ENCODE measurements at regions not wholly inside any gene's neighbourhood (a gene's known extent, or its start where the extent isn't known, plus 50 kb on each side); places are given as distances from the start of the nearest gene placed in this dataset.

DNA sequence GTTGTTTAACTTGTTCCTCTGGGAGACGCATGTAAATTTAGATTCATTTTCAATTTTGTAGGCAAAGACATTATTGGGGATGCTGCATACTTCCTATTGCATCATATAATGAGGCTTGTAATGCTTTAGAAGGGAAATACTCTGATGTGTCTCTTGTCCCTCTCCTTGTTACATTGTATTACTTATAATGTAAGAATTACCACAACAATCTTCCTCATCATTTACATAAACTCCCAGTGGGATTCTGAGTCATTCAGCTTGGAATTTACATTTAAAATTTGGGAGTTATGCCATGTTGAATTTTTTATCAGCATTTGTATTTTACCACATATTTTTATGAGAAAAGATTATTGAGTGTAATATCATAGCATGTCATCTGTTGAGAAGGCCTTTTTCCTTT lies 963.4 kb upstream of the NRXN1 start:
- Histone ChIP-seq H3K36me3 (ENCODE audit: control insufficient read depth, low read length) (no peaks in the 10 kb centered on the region), H3K27me3 (ENCODE audit: control insufficient read depth, low read length) (no peaks in the 10 kb centered on the region), H3K4me1 (ENCODE audit: control insufficient read depth, low read length) (peaks cover 3% of the 10 kb centered on the region; the same call in 1 of the 2 replicates), H3K79me2 (ENCODE audit: control insufficient read depth, low read length) (no peaks in the 10 kb centered on the region), H3K4me2 (ENCODE audit: low read length) (no peak overlapping the region), H3K27ac (ENCODE audit: low read depth, low read length) (no peak overlapping the region), H3K9me2 (replicated peaks; ENCODE audit: control insufficient read depth, low read length) (no peaks in the 10 kb centered on the region), H3K9me3 (ENCODE audit: control insufficient read depth, insufficient read depth, low read length) (no peaks in the 10 kb centered on the region), H4K20me1 (ENCODE audit: control insufficient read depth, insufficient read depth, low read depth, low read length) (no peaks in the 10 kb centered on the region), H3F3A (ENCODE audit: control insufficient read depth, insufficient read depth) (no peaks in the 10 kb centered on the region), H3K4me3 (ENCODE audit: low read length) (no peak overlapping the region)
- TF ChIP-seq, protein P1, sequence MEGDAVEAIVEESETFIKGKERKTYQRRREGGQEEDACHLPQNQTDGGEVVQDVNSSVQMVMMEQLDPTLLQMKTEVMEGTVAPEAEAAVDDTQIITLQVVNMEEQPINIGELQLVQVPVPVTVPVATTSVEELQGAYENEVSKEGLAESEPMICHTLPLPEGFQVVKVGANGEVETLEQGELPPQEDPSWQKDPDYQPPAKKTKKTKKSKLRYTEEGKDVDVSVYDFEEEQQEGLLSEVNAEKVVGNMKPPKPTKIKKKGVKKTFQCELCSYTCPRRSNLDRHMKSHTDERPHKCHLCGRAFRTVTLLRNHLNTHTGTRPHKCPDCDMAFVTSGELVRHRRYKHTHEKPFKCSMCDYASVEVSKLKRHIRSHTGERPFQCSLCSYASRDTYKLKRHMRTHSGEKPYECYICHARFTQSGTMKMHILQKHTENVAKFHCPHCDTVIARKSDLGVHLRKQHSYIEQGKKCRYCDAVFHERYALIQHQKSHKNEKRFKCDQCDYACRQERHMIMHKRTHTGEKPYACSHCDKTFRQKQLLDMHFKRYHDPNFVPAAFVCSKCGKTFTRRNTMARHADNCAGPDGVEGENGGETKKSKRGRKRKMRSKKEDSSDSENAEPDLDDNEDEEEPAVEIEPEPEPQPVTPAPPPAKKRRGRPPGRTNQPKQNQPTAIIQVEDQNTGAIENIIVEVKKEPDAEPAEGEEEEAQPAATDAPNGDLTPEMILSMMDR (IDR thresholded peaks at IDR 0.05; ENCODE audit: low read depth, low read length, poor library complexity, severe bottlenecking) = no peak
- TF ChIP-seq EZH2phosphoT487 (IDR thresholded peaks at IDR 0.05; ENCODE audit: borderline replicate concordance, low read length) = no peak

DNA sequence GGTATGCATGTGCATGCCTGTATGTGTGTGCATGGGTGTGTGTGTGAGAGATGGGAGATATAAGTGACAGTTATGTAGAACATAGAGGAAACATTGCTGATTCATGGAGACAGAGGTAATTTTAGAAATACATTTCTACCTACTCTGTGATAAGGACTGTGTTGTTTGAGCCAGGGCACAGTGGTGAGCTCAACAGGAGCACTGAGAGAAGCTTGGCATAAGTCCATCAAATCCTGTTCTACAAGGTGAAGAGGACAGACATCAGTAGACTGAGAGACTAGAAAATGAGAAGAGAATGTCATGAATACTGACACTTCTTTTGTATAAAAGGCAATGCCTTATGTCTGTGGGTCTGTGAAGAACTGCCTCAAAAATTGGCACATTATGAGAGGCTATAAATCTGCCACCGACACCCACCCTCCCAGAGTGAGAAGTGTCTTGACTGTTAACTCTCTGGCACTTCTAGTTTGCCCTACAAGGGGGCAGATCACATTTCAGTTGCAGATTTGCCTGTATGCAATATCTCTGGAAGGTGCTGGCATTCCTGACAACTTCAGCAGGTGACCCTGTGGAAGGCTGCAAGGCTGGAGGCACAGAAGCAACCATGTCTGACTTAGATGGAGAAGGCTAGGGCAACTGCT lies 962.3 kb upstream of the NRXN1 start:
- TF ChIP-seq EZH2phosphoT487 (IDR thresholded peaks at IDR 0.05; ENCODE audit: borderline replicate concordance, low read length) = no peak
- TF ChIP-seq, protein P1 (IDR thresholded peaks at IDR 0.05; ENCODE audit: low read depth, low read length, poor library complexity, severe bottlenecking) = no peak
- H3K9me3 ChIP-seq (ENCODE audit: control insufficient read depth, insufficient read depth, low read length) = no peaks in the 10 kb centered on the region
- H3K79me2 ChIP-seq (ENCODE audit: control insufficient read depth, low read length) = no peaks in the 10 kb centered on the region
- H3K4me1 ChIP-seq (ENCODE audit: control insufficient read depth, low read length) = peaks cover 3% of the 10 kb centered on the region; the same call in 1 of the 2 replicates
- H3K27ac ChIP-seq (ENCODE audit: low read depth, low read length) = no peak overlapping the region
- H3K4me2 ChIP-seq (ENCODE audit: low read length) = no peak overlapping the region
- H3K9me2 ChIP-seq (replicated peaks; ENCODE audit: control insufficient read depth, low read length) = no peaks in the 10 kb centered on the region
- H3K4me3 ChIP-seq (ENCODE audit: low read length) = no peak overlapping the region
- no peaks in the 10 kb centered on the region for H4K20me1 ChIP-seq (ENCODE audit: control insufficient read depth, insufficient read depth, low read depth, low read length)
- H3K27me3 ChIP-seq (ENCODE audit: control insufficient read depth, low read length) = no peaks in the 10 kb centered on the region
- H3K36me3 ChIP-seq (ENCODE audit: control insufficient read depth, low read length) = no peaks in the 10 kb centered on the region
- H3F3A ChIP-seq (ENCODE audit: control insufficient read depth, insufficient read depth) = no peaks in the 10 kb centered on the region

DNA sequence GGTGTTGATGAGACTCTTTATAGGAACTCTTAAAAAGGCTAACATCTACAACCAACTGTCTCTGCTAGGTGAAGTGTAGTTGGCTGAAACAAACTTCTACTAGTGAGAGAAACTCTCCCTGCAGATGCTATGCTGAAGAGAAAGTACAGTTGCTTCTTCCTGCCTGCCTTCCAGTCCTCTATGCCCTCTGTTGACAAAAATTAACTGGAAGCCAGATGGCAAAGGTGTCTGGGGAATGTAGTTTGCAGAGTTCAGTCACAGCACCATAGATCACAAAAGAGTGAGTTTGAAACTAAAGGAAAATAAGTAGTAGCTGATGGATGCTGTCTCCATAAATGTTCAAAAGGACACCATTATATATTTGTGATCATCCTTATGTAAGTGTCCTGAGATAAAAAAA lies 958.8 kb upstream of the NRXN1 start:
- no peaks in the 10 kb centered on the region for H3K36me3 ChIP-seq (ENCODE audit: control insufficient read depth, low read length)
- H3K4me2 ChIP-seq (ENCODE audit: low read length) = no peak overlapping the region

More for the DNA sequence above, 958.8 kb upstream of the NRXN1 start:
- Histone ChIP-seq H3K4me1 (ENCODE audit: control insufficient read depth, low read length) (no peaks in the 10 kb centered on the region), H3F3A (ENCODE audit: control insufficient read depth, insufficient read depth) (no peaks in the 10 kb centered on the region), H3K27ac (ENCODE audit: low read depth, low read length) (no peak overlapping the region), H3K27me3 (ENCODE audit: control insufficient read depth, low read length) (no peaks in the 10 kb centered on the region), H3K4me3 (ENCODE audit: low read length) (no peak overlapping the region), H3K79me2 (ENCODE audit: control insufficient read depth, low read length) (no peaks in the 10 kb centered on the region), H3K9me3 (ENCODE audit: control insufficient read depth, insufficient read depth, low read length) (no peaks in the 10 kb centered on the region), H4K20me1 (ENCODE audit: control insufficient read depth, insufficient read depth, low read depth, low read length) (no peaks in the 10 kb centered on the region), H3K9me2 (replicated peaks; ENCODE audit: control insufficient read depth, low read length) (no peaks in the 10 kb centered on the region)
- TF ChIP-seq, protein P1 (IDR thresholded peaks at IDR 0.05; ENCODE audit: low read depth, low read length, poor library complexity, severe bottlenecking) = no peak

Data from DOHH2 (cell line).